ENCODE measurements at regions not wholly inside any gene's neighbourhood (a gene's known extent, or its start where the extent isn't known, plus 50 kb on each side); places are given as distances from the start of the nearest gene placed in this dataset.

DNA sequence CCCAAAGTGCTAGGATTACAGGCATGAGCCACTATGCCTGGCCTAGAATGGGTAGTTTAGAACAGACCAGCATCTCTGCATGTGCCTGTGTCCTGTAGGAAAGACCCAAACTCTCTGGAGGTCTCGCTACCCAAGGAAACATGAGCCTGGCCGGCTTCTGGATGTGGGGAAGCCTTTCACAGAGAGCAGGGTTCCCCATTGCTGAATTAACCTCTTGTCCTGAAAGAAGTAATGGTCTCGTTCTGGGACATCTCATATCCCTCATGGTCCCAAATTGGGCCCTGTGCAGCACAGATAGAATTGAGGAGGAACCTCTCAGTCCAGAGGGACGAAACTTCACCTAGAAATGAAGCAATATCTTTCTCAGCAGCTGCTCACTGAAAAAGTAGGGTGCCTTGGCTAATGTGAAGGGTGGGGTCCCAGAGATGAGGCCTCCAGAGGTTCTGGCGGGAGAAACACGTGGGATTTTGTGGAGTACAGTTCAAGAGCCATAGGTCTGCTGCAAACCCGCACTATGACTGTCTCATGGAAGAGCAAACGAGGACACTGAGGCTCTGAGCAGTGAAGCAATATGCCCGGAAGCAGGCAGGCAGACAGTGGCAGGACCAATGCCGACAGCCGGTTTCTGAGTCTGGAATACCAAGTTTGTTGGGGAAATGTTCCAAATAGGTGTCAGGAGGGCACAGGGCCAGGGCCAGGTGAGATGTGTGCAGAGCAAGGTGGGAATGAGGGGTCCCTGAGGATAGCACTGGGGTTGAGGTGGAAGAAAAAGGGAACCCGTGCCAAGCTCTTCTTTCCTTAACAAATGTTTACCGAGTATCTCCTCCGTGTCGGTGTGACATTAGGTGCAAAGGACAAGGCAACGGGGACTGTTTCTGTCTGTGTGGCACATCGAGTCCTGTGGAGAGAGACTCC lies 121.0 kb upstream of the TWIST2 start:
- H3K4me3 ChIP-seq (ENCODE audit: low read depth, low read length): no peak overlapping the region
- no peak for TF ChIP-seq CTCF (IDR thresholded peaks at IDR 0.05; ENCODE audit: borderline replicate concordance, insufficient read depth, low read depth, low read length)

DNA sequence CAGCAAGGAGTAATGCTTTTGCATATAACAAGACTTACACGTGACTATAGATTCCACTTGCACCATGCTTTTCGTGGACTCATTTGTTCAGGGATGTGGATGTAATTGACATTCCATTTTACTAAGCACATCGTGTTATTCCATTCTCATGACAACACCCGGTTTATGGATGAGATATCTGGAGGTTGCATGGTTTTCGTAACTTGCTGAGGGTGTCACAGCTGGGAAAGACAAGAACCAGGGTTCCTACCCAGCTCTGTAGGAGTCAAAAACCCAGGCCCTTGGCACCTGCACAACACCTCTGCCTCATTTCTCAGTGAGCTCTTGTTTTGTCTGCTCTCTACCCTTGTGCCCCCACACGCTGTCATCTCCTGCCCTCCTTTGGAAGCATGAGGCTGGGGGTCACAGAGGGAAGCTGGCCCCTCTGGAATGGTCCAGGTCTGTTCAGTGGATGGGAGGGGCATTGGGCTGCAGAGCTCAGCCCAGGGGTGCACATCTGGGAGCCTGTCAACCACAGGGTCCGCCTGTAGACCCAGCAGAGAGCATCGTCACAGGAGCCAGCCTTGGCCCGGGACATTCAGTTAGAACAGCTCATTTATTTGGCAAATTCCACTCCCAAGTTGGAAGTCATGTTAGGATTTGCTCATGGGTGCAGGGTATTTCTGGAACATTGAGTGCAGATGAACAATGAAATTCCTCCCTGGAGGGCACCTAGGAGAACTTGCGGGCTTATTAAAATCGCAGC lies 120.1 kb upstream of the TWIST2 start:
- H3K4me3 ChIP-seq (ENCODE audit: low read depth, low read length): no peak overlapping the region
- no peak for TF ChIP-seq CTCF (IDR thresholded peaks at IDR 0.05; ENCODE audit: borderline replicate concordance, insufficient read depth, low read depth, low read length)

DNA sequence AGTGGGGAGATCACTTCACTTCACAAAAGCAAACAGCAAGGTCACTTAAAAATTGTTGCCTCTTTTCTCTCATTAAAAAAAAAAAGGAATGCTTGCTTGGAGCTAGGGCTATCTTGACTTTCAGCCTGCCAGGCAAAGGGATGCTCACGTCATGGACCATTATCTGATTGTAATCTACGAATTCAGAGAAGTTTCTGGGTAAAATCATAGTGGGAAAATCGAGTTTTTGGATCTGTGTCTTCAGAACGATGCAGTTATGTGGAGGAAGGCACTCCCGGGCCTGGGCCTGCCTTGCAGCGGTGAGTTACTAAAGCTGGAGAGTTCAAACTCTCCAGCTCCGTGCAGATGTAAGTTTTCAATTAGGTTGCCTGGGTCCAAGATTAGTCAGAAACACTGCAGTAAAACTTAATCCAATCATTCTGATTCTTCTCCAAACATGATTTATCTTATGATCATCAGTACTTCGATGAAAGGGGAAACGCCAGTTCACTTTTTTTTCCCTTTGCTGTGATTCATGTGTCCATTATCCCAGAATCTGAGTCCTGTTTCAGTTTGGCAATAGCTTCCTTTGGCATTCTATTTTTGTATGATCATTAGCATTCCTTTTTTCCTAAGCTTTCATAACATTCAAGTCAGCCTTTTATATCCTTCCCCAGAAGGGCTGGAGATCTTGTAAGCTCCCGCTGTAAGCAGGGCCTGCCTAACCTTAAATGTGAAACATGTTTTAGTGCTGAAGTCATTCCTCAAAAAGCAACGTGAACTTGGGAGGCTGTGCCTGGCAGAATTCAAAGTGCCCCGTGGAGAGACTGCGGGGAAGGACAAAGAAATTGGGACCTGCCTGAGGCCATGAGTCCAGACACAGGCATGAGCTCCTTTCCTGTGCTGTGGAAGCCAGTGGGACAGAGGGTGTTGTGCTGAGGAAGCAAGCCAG lies 119.3 kb upstream of the TWIST2 start:
- no peak overlapping the region for H3K4me3 ChIP-seq (ENCODE audit: low read depth, low read length)
- TF ChIP-seq CTCF (IDR thresholded peaks at IDR 0.05; ENCODE audit: borderline replicate concordance, insufficient read depth, low read depth, low read length): no peak

DNA sequence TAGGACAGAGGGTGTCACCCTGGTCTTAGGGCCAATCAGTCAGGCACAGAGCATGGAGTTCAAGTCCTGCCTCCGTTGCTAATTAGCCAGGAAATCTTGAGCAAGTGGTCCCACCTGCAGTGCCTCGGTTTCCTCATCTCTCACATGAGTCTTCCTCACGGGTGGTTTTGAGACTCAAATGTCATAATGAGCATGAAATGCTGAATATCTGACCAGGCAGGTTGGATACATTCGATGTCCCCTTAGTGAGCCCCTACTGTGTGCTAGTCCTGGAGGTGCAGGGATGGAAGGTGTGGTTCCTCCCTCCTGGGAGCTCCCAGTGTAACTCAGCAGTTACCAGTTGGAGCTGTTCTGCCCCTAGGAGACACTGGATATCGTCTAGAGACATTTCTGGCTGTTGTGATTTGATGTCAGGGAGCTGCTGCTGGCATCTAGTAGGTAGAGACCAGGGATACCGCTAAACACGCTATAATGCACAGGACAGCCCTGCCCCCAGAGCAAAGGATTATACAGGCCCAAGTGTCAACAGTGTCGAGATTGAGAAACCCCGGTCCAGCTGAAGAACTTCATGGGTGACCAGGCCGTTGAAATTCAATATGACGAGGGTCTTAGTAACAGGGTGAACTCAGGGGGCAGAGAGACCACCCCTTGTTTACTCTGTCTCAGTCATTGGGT lies 118.5 kb upstream of the TWIST2 start:
- no peak for TF ChIP-seq CTCF (IDR thresholded peaks at IDR 0.05; ENCODE audit: borderline replicate concordance, insufficient read depth, low read depth, low read length)
- no peak overlapping the region for H3K4me3 ChIP-seq (ENCODE audit: low read depth, low read length)

- no peak overlapping the region for H3K4me3 ChIP-seq (ENCODE audit: low read depth, low read length)
- TF ChIP-seq CTCF (IDR thresholded peaks at IDR 0.05; ENCODE audit: borderline replicate concordance, insufficient read depth, low read depth, low read length): no peak
Observed at GRCh38 chr2:238730001-238730669, 117.8 kb upstream of the TWIST2 start.

DNA sequence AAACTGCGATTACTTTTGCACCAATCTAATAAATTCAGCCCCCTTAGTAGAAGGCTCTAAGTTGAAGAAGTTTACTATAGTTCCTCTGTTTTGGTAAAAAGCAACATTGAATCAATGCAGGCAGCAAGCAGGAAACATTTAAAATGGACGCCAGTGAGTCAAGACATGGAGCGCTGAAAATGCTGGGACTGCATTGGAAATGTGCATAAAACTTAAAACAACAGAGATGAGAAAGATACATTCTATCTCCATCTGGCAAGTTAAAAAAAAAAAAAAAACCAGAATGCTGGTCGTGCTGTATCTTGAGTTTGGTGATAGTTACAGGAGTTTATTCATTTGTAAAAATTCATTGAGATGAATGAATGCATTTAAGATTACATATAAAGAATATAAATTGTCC lies 117.0 kb upstream of the TWIST2 start:
- H3K4me3 ChIP-seq (ENCODE audit: low read depth, low read length): no peak overlapping the region
- no peak for TF ChIP-seq CTCF (IDR thresholded peaks at IDR 0.05; ENCODE audit: borderline replicate concordance, insufficient read depth, low read depth, low read length)

All from GM12875 (cell line).